RWPE2 (cell line): ENCODE measurements at regions not wholly inside any gene's neighbourhood (a gene's known extent, or its start where the extent isn't known, plus 50 kb on each side); places are given as distances from the start of the nearest gene placed in this dataset.
A peak's percentile ranks its signal among the peaks of the same experiment; 100 is the strongest.
"Not testable (repeated sequence)": the region's sequence is repeated elsewhere in the genome, so short reads cannot be mapped to it uniquely, and the experiment has no call there.

Experiments
- ATAC-seq: fragments of 200-7000 bp; cut with Tn5 transposase; 3 replicates; pipeline ENCODE4 v1.9.1; 2021; ENCODE audit warnings: low read depth
- DNase-seq: peaks from one replicate; pipeline ENCODE4 v3.0.0-alpha.2; 2020; ENCODE audit warnings: low spot score
- H3K27ac ChIP-seq: fragments of 450-650 bp; 2 replicates; pipeline ENCODE4 v1.5.1; 2017; ENCODE audit warnings: mild to moderate bottlenecking; ENCODE audit not compliant: poor library complexity, severe bottlenecking
- H3K27me3 ChIP-seq: fragments of 250-450 bp; sonication (Bioruptor Pico); 2 replicates; pipeline ENCODE4 v1.5.1; 2021; ENCODE audit warnings: mild to moderate bottlenecking, moderate library complexity; ENCODE audit not compliant: insufficient read depth, poor library complexity, severe bottlenecking
- H3K36me3 ChIP-seq: fragments of 250-450 bp; sonication (Bioruptor Pico); 2 replicates; pipeline ENCODE4 v1.5.1; 2020; ENCODE audit warnings: low read depth, mild to moderate bottlenecking, moderate library complexity
- H3K4me1 ChIP-seq: fragments of 250-450 bp; sonication (Bioruptor Pico); 2 replicates; pipeline ENCODE4 v1.5.1; 2021; ENCODE audit warnings: mild to moderate bottlenecking, moderate library complexity; ENCODE audit not compliant: insufficient read depth, poor library complexity, severe bottlenecking
- H3K4me3 ChIP-seq: fragments of 250-450 bp; sonication (Bioruptor Pico); 2 replicates; pipeline ENCODE4 v1.5.1; 2021; ENCODE audit warnings: mild to moderate bottlenecking, moderate library complexity; ENCODE audit not compliant: severe bottlenecking
- H3K9me3 ChIP-seq: fragments of 250-450 bp; sonication (Bioruptor Pico); 2 replicates; pipeline ENCODE4 v1.5.1; 2021; ENCODE audit warnings: mild to moderate bottlenecking, moderate library complexity; ENCODE audit not compliant: severe bottlenecking
- CTCF ChIP-seq: fragments of 450-650 bp; IDR thresholded peaks from one replicate; pipeline ENCODE4 v1.5.1; 2017; ENCODE audit warnings: mild to moderate bottlenecking, moderate library complexity; ENCODE audit not compliant: poor library complexity, severe bottlenecking

GRCh38 chr10:56469482-56469881, 108.4 kb upstream of the ZWINT start:
- no peak for TF ChIP-seq CTCF
- ATAC-seq (no peak), DNase-seq (no peak)
- Histone ChIP-seq H3K4me3 (no peak overlapping the region), H3K27ac (no peak overlapping the region), H3K27me3 (no peaks in the 10 kb centered on the region), H3K36me3 (no peaks in the 10 kb centered on the region), H3K4me1 (no peaks in the 10 kb centered on the region), H3K9me3 (no peaks in the 10 kb centered on the region)

DNA sequence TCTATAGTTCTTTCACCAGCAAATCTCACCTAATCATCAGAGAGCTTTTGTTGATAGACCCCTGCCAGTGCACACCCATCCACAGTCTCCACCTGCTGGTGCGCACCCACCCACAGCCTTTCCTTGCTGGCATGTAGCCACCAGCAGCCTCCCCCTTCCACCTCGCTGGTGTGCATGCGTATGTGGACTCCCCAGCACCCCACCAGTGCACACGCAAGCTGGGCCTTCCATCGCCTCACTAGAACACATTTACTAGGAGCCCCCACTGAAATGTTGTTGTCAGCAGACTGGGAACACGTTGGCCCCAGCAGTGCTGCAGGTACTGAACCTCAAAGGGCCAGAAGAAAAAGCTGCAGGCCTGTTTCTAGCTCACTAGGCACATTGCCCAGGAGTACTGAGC, 104.9 kb upstream of the ZWINT start:
- H3K36me3 ChIP-seq: no peaks in the 10 kb centered on the region
- no peaks in the 10 kb centered on the region for H3K27me3 ChIP-seq
- H3K4me1 ChIP-seq: no peaks in the 10 kb centered on the region
- H3K4me3 ChIP-seq: no peak overlapping the region
- DNase-seq: no peak
- no peaks in the 10 kb centered on the region for H3K9me3 ChIP-seq
- TF ChIP-seq CTCF: no peak
- no peak overlapping the region for H3K27ac ChIP-seq
- no peak for ATAC-seq

DNA sequence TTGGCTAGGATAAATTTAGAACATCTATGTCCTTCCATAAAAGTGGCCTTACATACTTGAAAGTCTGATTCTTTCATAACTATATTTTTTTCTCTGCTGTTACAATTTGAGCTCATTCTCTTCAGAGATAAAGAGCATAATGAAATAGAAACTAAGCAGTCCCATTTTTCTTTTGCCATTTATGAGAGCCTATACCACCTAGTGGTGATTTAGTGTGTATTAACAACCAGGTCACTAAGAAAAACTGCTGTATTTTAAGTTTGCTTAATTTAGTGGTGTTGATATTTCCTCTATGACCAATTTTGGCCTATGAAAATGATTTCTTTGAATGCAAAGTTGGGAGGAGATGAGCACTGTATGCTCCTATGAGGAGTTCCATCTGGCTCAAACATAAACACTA, 88.7 kb upstream of the ZWINT start:
- no peaks in the 10 kb centered on the region for H3K27me3 ChIP-seq
- H3K36me3 ChIP-seq: no peaks in the 10 kb centered on the region
- H3K4me1 ChIP-seq: no peaks in the 10 kb centered on the region
- no peak overlapping the region for H3K27ac ChIP-seq
- no peak overlapping the region for H3K4me3 ChIP-seq
- DNase-seq (no peak), ATAC-seq (no peak)
- H3K9me3 ChIP-seq: no peaks in the 10 kb centered on the region
- peak; percentile 29 for TF ChIP-seq CTCF

DNA sequence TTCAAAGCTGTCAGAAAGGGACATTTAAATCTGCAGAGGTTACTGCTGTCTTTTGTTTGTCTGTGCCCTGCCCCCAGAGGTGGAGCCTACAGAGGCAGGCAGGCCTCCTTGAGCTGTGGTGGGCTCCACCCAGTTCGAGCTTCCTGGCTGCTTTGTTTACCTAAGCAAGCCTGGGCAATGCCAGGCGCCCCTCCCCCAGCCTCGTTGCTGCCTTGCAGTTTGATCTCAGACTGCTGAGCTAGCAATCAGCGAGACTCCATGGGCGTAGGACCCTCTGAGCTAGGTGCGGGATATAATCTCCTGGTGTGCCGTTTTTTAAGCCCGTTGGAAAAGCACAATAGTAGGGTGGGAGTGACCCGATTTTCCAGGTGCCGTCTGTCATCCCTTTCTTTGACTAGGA, 86.6 kb upstream of the ZWINT start:
- not testable (repeated sequence) for DNase-seq, H3K27ac ChIP-seq, H3K27me3 ChIP-seq, H3K9me3 ChIP-seq, H3K4me1 ChIP-seq, H3K36me3 ChIP-seq, H3K4me3 ChIP-seq, ATAC-seq

DNA sequence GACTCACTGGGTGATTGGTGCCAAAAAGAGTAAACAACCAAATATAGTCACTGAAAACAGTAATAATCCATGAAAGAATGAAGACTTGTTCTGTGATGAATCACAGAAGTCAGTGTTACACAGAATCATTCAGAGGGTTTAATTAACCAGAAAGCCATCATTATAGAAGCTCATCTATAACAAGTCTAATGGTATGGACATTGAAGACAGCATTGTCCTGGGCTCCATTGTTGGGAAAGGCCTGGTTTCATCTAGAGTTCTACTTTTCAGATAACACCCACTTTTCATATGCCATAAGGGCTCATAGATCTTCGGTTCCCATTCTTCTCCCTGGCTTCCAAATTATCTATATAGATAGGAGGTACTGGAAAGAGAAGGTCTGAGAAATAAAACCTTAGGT, 80.3 kb upstream of the ZWINT start:
- not testable (repeated sequence) for H3K4me3 ChIP-seq, ATAC-seq, H3K4me1 ChIP-seq, DNase-seq, H3K27me3 ChIP-seq, H3K27ac ChIP-seq, H3K9me3 ChIP-seq, H3K36me3 ChIP-seq
